ENCODE measurements at regions not wholly inside any gene's neighbourhood (a gene's known extent, or its start where the extent isn't known, plus 50 kb on each side); places are given as distances from the start of the nearest gene placed in this dataset.

DNA sequence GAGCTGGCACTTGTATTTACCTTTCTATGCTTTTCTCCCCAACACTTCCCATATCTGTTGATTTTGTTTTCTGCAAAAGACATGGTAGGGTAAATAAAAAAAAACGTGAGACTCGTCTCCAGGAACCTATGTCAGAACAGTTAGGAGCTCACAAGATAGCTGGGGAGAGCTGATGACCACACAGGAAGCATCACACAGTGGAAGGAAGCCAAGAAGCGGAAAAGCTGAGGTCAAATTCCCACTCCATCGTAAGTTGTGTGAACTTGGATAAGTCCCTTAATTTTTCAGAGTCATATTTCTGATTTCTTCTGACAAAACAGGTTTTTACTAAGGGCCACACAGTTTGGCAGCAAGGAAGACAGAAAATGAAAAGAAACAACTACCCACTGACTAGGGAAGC is 199.6 kb downstream of the KLF5 start:
- no peak for DNase-seq (ENCODE audit: low read depth)

DNA sequence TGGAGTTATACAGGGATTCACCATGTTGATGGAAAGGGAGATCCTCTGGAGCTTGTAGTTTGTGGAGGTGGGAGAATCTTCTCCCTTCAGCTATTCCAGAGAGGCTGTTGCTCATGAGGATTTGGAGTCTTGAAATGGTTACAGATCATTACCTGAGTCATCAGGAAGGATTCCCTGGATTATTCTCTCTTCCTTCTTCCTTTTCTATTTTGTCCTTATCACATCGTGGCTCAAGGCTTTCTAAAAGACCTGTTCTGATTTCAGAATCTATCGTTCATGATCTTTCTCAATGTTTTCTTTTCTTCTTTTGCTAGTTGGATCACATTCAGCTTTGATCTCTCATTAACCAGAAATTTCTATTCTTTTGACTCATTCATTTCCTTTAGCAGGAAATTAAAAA is 196.0 kb downstream of the KLF5 start:
- no peak for DNase-seq (ENCODE audit: low read depth)

DNA sequence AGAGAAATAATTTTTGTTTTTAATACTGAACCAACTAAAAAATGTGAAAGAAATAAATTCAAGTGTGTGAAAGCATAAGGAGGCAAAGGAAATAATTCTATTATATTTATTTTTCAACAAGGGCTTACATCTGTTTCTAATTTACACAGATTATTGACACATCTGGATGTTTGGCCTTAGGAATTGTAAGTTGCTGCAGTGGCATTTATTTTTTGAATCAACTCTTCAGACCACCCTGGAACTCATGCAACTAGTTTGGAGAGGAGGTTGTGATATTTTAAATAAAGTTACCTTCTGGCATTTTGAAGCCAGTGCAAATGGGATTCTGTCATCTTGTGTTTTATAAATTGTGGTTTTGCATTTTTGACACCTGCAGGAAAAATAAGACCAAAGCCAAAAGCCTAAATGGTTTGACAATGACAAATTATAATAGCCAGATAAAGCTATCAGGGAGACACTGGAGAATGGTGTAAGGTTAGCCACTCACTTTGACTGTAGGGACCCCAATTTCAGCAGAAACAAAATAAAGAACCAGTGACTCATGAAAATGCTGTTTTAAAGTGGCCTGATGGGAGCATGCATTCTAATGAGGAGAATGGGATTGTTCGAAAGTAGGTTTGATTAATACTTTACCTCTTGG is 192.9 kb downstream of the KLF5 start:
- DNase-seq (ENCODE audit: low read depth): no peak

- DNase-seq (ENCODE audit: low read depth): no peak
Observed at GRCh38 chr13:73250061-73250460, 191.3 kb downstream of the KLF5 start.

- DNase-seq (ENCODE audit: low read depth): no peak
Observed at GRCh38 chr13:73248711-73249580, 190.1 kb downstream of the KLF5 start.

- DNase-seq (ENCODE audit: low read depth): no peak
Observed at GRCh38 chr13:73248154-73248553, 189.3 kb downstream of the KLF5 start.

- no peak for DNase-seq (ENCODE audit: low read depth)
Observed at GRCh38 chr13:73245246-73245645, 186.4 kb downstream of the KLF5 start.

DNA sequence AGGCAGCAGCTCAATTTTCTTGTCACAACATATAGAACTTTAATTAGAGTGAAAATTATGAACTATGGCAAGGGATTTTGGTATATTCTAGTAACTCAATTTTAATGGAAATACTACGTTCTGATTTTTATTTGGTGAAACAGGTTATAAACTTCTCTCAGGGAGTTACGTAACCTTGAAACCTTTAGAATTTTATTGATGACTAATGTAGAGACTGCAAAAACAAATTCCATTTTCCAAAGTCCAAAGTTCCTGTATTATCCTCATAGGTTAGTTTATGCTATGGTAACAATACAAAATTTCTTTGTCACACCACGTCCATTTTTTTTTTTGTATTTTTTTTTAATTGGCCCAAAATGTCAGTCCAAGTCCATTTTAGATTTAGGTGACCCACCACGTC is 185.7 kb downstream of the KLF5 start:
- no peak for DNase-seq (ENCODE audit: low read depth)

DNA sequence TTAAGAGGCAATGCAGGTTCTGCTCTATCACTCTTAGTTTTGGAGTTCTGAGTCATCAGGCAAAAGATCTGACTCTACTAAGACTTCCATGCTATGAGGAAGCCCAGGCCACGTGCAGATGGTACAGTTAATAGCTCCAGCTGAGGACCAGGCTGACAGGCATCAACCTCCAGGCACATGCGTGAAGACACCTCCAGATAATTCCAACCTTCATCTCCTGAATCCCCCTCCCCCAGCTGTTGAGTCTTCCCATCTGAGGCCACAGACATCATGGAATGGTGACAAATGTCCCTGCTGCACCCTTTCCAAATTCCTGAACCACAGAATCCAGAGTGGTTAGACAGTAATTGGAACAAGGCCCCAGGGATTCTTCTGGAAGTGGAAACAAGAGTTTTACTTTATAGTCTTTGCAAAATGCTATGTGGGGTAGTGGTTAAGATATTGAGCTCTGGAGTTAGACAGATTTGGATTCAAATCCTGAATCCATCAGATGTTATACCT is 183.8 kb downstream of the KLF5 start:
- no peak for DNase-seq (ENCODE audit: low read depth)

DNA sequence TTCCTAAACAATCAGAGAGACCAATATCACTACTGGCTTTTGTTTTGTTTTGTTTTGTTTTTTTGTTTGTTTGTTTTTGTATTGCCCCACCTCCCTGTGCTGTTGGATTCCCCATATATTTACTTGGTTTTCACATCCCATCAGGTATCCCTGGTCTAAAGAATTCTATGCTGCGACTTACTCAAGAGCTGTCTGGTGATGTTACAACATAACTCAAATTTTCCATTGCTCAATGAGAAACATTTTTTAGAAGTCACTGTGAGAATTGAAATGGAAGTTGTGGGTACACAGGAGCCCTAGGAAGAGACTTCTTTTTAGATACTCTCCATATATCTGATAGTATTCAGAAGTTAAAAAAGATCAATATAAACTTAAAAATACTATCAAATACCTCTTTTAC is 181.4 kb downstream of the KLF5 start:
- DNase-seq (ENCODE audit: low read depth): no peak

GRCh38 chr13:73235385-73235784 is 176.6 kb downstream of the KLF5 start:
- no peak for DNase-seq (ENCODE audit: low read depth)

GRCh38 chr13:73231471-73231870 is 172.7 kb downstream of the KLF5 start:
- DNase-seq (ENCODE audit: low read depth): no peak

DNA sequence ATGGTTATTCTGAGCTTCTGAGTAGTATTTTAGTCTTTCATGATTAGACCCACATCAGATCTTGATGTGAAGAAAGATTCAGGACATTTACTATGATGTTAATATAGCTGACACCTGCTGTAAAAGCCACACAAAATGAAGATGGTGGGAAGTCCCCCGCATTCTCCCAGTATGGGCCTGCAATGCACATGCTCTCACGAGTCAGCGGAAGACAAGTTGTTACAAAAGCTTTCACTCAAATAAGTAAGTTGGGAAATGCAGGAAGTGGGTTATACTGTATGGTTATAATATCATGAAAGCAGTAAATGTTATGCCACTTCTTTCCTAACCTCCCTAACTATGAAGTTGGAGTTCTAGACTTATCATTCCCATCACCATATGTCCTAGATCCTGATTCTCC is 171.9 kb downstream of the KLF5 start:
- no peak for DNase-seq (ENCODE audit: low read depth)

- no peak for DNase-seq (ENCODE audit: low read depth)
Observed at GRCh38 chr13:73228546-73228945, 169.7 kb downstream of the KLF5 start.

- no peak for DNase-seq (ENCODE audit: low read depth)
Observed at GRCh38 chr13:73225990-73226389, 167.2 kb downstream of the KLF5 start.

DNA sequence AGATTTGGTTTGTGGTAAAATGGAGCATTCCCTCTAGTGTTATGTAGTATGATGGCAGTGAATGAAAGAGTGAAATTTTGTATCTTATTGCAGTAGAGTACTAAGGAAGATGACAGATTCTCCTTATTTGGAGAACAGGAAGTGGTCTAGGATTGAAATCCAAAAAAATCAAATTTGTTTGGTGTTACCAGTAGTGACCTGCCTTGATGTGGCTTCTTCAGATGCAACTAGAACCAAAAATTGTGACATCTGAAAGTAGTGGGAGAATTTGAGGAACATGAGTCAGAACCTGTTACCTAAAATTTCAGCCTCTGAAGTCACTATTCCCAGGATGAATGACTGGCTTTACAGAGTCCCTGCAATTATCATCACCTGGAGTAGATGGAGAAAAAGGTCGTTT is 165.9 kb downstream of the KLF5 start:
- no peak for DNase-seq (ENCODE audit: low read depth)

DNA sequence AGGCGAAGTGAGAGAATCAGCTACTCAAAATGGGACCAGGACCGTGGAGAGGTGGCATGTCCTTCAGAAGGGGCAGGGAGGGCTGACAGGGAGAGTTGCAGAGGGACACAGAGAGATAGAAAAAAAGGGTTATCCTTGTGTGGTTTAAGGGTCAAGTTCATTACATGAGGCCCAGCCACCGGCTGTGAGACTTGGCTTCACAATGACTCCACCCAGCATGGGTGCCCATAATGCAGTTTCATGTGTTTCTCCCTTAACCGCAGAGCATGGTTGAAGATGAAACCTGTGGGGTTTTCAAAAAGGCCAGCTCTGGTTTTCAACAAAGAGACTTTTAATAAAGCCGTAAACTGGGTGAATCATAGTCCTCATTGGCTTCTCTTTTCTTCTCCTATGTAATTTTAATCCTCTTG is 164.6 kb downstream of the KLF5 start:
- DNase-seq (ENCODE audit: low read depth): no peak

DNA sequence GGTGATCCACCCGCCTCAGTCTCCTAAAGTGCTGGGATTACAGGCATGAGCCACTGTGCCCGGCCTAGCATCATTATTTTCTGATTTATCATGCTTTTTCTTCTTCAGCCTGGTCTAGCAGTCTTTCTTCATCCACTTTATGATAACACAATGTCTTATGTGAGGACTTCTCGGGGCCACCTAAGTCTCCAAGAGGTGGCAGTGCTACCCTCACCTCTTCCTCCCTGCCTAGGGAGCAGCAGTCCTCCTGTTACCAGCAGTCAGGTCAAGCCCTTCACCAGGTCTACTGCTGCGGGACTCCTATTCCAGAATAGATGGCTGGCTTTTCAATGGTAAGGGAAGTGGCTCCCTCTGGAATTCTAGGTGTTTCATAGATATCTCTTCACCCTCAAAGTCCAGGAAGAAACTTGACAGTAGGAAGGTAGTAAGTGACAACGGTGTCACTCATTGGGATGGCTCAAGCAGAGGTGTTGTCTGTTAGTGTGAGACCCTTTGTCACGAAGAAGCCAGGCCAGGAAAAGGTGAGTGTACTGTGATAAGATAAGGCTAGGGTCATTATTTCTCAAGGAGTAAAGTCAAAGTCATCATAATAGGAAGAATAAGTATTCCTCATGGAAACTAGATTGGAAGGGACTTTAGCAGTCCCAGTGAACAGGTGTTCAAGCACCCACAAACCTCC is 164.0 kb downstream of the KLF5 start:
- no peak for DNase-seq (ENCODE audit: low read depth)

GRCh38 chr13:73220966-73221720 is 162.3 kb downstream of the KLF5 start:
- DNase-seq (ENCODE audit: low read depth): no peak

DNA sequence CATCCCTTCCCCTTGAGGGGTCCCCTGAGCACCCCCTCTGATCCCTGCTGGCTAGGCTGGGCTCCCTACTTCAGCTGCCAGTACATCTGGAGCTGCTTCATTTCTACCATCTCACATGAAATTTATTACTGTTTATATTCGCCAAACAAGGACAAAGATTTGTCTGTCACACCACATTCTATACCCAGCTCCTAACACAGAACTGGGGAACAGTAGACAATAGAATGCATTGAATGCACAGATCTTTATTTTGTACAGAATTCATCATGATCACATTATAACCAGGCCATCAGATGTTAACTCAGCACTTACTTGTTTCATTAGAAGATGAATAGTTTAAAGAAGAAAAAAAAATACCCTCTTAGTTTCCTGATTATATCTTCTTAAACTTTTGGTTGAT is 159.4 kb downstream of the KLF5 start:
- DNase-seq (ENCODE audit: low read depth): no peak

GRCh38 chr13:73216381-73216831 is 157.6 kb downstream of the KLF5 start:
- DNase-seq (ENCODE audit: low read depth): no peak

GRCh38 chr13:73215823-73216222 is 157.0 kb downstream of the KLF5 start:
- DNase-seq (ENCODE audit: low read depth): no peak
